AML-193 (cell line): ENCODE measurements at regions not wholly inside any gene's neighbourhood (a gene's known extent, or its start where the extent isn't known, plus 50 kb on each side); places are given as distances from the start of the nearest gene placed in this dataset.

Source experiments
- DNase-seq, 2 experiments: peaks; one replicate each; lab custom pipeline; 2025; lab: John Stamatoyannopoulos, UW

DNA sequence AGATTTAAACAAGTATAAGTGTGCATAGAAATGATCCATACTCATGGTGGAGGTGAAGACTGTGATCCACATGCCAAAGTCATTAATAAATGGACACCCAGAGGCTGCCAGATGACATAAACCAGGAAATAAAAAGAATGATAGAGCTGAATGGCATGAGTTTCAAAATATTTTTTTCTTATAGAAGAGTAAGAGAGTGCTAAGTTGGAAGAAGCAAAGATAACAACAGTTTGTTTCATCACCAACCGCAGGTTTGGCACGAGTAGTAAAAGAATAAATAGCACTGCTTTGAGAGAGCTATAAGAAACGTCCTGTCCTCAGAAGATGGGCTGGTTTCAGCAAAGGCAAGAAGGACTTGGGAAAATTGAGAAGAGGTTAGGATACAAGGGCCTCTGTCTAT, 246.9 kb downstream of the UBE3D start:
- no peak for DNase-seq

DNA sequence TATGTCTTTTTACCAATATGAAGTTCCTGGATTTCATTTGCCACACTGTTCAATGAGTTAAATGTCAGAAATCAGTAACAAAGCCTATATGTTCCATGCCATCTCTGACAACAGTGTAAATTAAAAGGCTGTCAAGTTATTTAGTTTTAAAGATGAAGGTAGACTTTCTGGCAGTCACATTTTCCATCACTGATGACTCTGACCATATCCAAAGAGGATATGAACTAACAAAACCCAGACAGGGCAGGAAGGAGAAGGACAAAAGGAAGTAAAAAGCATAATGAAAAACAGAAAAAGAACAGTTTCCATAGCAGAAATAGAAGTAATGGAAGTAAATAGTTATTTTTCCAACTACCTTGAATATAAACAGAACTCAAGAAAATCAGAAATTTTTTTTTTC, 242.3 kb downstream of the UBE3D start:
- DNase-seq: no peak

DNA sequence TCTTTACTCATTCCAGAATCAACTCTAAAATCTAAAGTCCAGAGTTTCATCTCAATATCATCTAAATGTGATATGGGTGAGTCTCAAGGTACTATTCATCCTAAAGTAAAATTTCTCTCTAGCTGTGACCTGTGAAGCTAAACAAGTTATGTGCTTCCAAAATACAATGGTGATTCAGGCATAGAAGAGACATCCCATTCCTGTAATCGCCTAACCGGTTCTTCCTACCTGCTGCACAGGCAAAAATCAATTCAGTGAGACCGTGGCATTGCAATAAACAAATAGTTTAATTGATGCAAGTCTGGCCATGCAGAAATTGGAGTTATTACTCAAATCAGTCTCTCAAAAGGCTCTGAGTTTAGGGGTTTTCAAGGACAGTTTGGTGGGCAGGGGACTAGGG, 232.8 kb downstream of the UBE3D start:
- no peak for DNase-seq

DNA sequence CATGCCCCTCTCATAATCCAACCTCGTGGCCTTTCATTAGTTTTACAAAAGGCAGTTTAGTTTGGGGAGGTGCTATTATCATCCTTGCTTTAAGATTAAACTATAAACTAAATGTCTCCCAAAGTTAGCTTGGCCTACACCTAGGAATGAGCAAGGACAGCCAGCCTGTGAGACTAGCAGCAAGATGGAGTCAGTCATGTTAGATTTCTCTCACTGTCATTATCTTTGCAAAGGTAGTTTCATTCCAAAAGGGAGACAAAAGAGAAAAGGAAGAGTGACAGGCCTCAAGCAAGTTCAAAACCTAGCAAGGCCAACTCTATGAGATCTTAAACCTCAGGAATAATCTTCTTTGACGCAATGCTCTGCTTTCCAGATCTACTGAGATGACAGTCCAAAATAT, 232.2 kb downstream of the UBE3D start:
- no peak for DNase-seq

DNA sequence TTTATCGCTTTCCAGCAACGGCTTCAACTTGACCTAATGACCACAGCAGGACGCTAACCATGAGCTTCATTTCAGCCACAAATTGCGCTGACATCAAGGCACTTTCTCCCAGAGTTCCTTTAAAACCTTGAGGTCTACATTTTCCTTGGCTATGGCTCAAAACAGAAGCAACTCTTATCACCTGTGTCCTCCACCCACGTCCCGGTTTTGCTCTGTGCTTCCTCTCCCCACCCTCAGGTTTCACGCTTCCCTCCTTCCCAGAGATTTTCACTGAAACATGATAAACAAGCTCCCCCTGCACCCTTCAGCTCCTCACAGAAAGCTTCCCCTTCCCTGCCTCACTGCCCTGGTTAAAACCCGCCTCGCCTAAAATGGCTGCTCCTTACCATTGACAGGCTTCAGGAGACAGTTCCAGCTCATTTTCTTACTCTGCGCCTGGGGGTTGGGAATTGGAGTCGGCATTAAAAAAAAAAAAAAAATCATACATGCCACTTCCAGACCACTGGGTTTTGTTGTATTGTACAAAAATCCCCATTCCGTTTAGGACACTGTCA, 229.5 kb downstream of the UBE3D start:
- DNase-seq: no peak

DNA sequence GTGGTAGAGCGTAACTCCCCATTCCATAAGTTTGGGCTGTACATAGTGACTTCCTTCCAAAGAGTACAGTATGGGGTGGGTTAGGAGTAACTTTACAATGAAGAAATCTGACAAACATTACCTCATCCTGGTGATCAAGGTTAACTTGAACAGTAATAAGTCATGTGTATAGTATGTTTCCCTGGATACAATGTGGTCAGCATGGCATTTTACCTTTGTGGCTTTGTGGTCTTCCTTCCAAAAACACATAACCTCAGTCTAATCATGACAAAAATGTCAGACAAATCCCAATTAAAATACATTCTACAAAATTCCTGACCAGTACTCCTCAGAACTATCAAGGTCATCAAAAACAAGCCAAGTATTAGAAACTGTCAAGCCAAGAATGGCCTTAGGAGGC, 225.1 kb downstream of the UBE3D start:
- DNase-seq: no peak

DNA sequence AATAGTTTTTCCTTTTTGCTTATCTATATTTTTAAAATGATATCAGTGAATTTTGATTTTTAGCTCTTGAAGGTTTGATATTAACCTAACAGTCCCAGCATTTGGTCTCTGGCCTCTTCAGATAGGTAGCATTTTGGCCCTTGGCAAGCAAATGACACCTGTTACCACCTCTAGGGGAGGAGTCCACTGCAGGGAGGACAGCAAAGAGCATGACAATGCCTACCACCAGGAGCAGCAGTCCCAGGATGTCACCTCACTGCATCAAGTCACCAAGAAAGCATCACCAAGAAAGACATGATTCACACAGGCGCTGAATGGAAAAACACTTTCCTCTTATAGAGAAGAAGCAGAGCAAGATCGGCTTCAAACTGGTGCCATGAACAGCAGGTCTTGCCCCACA, 224.3 kb downstream of the UBE3D start:
- DNase-seq: no peak
